Kidney (tissue), 13 donors: ENCODE measurements at regions not wholly inside any gene's neighbourhood (a gene's known extent, or its start where the extent isn't known, plus 50 kb on each side); places are given as distances from the start of the nearest gene placed in this dataset.

ENCODE experiments used
- DNase-seq, 5 donors: peaks; one replicate each; pipeline ENCODE4 v3.0.0-alpha.2; 2013 to 2020
- FAIRE-seq: peaks from 2 replicates; lab custom pipeline; 2012; peaks lifted over from hg19 to GRCh38; lab: Jason Lieb, UNC
- H3K27ac ChIP-seq, 2 donors: one replicate each; pipeline ENCODE4 v1.7.0; 2013; ENCODE audit warnings: low read depth in 2 of 2, low read length in 2 of 2, inconsistent platforms in 1 of 2
- H3K27me3 ChIP-seq: one replicate; pipeline ENCODE4 v1.7.1; 2013; ENCODE audit warnings: low read length, inconsistent platforms; ENCODE audit not compliant: control insufficient read depth, insufficient read depth
- H3K36me3 ChIP-seq, 3 donors: one replicate each; pipeline versions ENCODE4 v1.7.0 to v1.7.1; 2013; ENCODE audit warnings: low read length in 3 of 3, control low read depth in 1 of 3, inconsistent platforms in 1 of 3; ENCODE audit not compliant: insufficient read depth in 3 of 3, control insufficient read depth in 2 of 3
- H3K4me1 ChIP-seq, 3 donors: one replicate each; pipeline versions ENCODE4 v1.7.0 to v1.7.1; 2013; ENCODE audit warnings: low read length in 3 of 3, inconsistent platforms in 1 of 3, low read depth in 1 of 3; ENCODE audit not compliant: control insufficient read depth in 2 of 3, insufficient read depth in 2 of 3
- H3K4me3 ChIP-seq, 3 donors: one replicate each; pipeline versions ENCODE4 v1.7.0 to v1.8.1; 2013; ENCODE audit warnings: low read length in 3 of 3, control low read depth in 1 of 3, inconsistent platforms in 1 of 3
- H3K9ac ChIP-seq, 3 donors: one replicate each; pipeline versions ENCODE4 v1.7.0 to v1.7.1; 2013; ENCODE audit warnings: low read length in 3 of 3, control low read depth in 1 of 3, inconsistent platforms in 1 of 3
- H3K9me3 ChIP-seq, 3 donors: one replicate each; pipeline versions ENCODE4 v1.7.0 to v1.7.1; 2013; ENCODE audit warnings: low read length in 3 of 3, control low read depth in 1 of 3, inconsistent platforms in 1 of 3; ENCODE audit not compliant: control insufficient read depth in 2 of 3, insufficient read depth in 1 of 3
- CTCF ChIP-seq: IDR thresholded peaks from 3 replicates; pipeline ENCODE4 v1.5.1; 2012; ENCODE audit warnings: mild to moderate bottlenecking, moderate library complexity, borderline replicate concordance; ENCODE audit not compliant: insufficient read depth; ENCODE audit errors: extremely low read depth
- intact Hi-C: fragments of 100-400 bp; cut with DNase I; formaldehyde crosslinking; loops from one replicate; pipeline ENCODE4 v1.11.1; 2022
- donor health status: control.
- donor health status: control.
- donor health status: control.
- donor health status: control.
- donor health status: control.
- donor health status: DM: yes; HTN: yes; CAD: no.
- donor health status: Normal renal cell carcinoma (clear cell type).

- Histone ChIP-seq H3K4me3 (no peak overlapping the region), H3K27me3 (no peaks in the 10 kb centered on the region), H3K4me1 (no peaks in the 10 kb centered on the region), H3K9ac (no peak overlapping the region), H3K9me3 (peaks cover 0 to 3% (median 0%) of the 10 kb centered on the region in 3 donors), H3K27ac (no peak overlapping the region), H3K36me3 (no peaks in the 10 kb centered on the region)
- no peak for TF ChIP-seq CTCF
- FAIRE-seq (no peak), DNase-seq (no peak)
- intact Hi-C loops = no loop called here
Measured at GRCh38 chr5:53288511-53288910, 179.0 kb upstream of the MOCS2 start.

- FAIRE-seq (no peak), DNase-seq (no peak)
- H3K4me3 ChIP-seq = no peak overlapping the region
- intact Hi-C loops = no loop called here
- no peak for TF ChIP-seq CTCF
- no peaks in the 10 kb centered on the region for H3K4me1 ChIP-seq
- no peak overlapping the region for H3K27ac ChIP-seq
- H3K36me3 ChIP-seq = no peaks in the 10 kb centered on the region
- peaks cover 0 to 3% (median 0%) of the 10 kb centered on the region in 3 donors for H3K9me3 ChIP-seq
- H3K9ac ChIP-seq = no peak overlapping the region
- H3K27me3 ChIP-seq = no peaks in the 10 kb centered on the region
Measured at GRCh38 chr5:53291047-53291446, 181.5 kb upstream of the MOCS2 start.

- Histone ChIP-seq H3K4me3 (no peak overlapping the region), H3K27me3 (no peaks in the 10 kb centered on the region), H3K9ac (no peak overlapping the region), H3K4me1 (no peaks in the 10 kb centered on the region), H3K27ac (no peak overlapping the region), H3K9me3 (no peaks in the 10 kb centered on the region), H3K36me3 (no peaks in the 10 kb centered on the region)
- FAIRE-seq (no peak), DNase-seq (no peak)
- TF ChIP-seq CTCF = no peak
- intact Hi-C loops = no loop called here
Measured at GRCh38 chr5:53291528-53291927, 182.0 kb upstream of the MOCS2 start.

GRCh38 chr5:53298841-53299240 is 181.6 kb upstream of the FST start:
- no peaks in the 10 kb centered on the region for H3K36me3 ChIP-seq
- no peak for FAIRE-seq
- H3K4me1 ChIP-seq = no peaks in the 10 kb centered on the region

More at GRCh38 chr5:53298841-53299240, 181.6 kb upstream of the FST start:
- Histone ChIP-seq H3K27me3 (no peaks in the 10 kb centered on the region), H3K27ac (no peak overlapping the region), H3K9me3 (no peaks in the 10 kb centered on the region), H3K9ac (no peak overlapping the region), H3K4me3 (no peak overlapping the region)
- no peak for TF ChIP-seq CTCF
- no peak for DNase-seq
- intact Hi-C loops = no loop called here
